ENCODE measurements at regions not wholly inside any gene's neighbourhood (a gene's known extent, or its start where the extent isn't known, plus 50 kb on each side); places are given as distances from the start of the nearest gene placed in this dataset.
"Not testable (repeated sequence)": the region's sequence is repeated elsewhere in the genome, so short reads cannot be mapped to it uniquely, and the experiment has no call there.

DNA sequence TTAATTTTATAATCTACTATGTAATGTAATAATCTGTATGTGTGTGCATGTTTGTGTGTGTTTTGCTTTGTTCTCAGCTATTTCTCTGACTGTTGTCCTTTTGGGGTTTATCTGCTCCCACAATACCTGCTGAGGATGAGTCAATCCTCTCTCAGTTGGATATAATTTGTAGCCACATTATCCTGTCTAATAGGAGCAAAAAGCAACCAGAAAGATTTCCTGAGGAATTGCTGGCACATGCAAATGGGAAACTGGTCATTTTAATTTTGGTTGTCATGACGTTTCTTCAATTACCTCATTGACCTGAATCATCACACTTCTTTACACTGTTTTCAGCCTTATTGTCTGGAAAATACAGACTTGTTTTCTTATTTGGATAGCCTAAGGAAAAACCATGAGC is 488.4 kb downstream of the KLF5 start:
- DNase-seq = no peak

DNA sequence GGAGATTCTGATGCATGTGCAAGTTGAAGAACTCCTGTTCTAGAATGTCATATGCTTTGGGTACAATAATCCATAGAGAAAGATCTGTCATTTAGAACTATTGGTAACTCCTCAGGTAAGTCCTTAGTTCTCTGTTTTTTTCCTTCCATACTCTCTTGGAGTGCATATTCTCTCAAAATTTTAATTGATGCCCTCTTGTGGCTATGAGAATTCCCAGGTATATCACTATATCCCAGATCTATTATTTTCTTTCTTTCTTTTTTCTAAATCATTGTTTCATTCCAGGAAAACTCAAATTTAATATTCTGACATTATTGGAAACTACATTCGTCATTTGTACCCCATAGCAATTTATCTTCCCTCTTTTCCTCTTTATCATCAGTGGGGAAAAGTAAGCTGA is 485.4 kb downstream of the KLF5 start:
- no peak for DNase-seq

DNA sequence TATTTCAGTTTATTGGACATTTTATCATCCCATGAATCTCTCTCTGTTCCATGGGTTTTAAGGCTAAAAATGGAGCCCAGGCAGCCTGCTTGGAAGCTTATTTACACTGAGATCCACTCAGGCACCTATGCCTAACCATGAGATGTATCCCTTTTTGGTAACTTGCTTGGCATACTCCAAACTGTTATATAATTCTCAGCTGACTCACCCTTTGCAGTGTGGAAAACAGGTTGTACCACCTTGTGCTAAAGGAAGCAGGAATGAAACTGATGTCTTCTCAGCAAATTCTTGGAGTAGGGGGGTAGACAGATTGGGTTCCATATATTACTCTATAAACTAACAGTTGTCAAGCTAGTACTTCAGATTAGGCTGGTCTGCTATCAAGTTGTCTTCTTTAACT is 483.6 kb downstream of the KLF5 start:
- no peak for DNase-seq

DNA sequence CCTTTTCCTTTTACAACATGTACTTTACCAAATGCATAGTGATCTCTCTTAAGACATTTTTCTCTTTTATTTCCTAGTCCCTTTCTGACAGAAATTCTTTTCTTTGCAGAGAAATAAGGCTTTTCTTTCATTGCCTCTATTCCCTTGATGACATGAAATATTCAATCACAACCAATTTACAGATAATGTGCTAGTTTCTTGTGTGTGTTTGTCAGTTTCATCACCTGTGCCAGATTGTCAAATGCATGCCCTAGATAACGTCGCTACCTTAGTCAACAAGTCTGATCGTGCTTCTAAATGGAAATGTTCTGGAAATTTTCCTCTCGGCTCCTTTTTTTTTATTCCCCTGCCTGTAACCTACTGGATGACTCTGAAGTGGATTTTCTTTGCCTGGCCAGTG is 478.1 kb downstream of the KLF5 start:
- no peak for DNase-seq

DNA sequence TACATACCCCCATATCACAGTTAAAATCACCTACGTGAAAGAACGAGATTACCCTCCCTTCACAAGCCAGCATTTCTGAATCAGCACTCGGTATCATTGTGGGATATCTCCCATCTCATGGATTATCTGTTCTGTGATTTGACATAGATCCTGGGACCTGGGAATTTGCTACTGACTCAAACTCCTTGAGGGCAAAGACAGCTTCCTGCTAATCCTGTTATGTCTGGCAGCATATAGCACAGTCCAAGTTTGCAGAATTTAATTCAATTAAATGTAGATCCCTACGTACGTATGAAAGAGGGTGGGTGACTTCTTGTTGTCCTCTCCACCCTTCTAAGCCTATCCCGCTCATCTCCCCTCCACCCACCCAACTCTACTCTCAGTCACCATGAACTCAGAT is 476.5 kb downstream of the KLF5 start:
- DNase-seq = no peak

DNA sequence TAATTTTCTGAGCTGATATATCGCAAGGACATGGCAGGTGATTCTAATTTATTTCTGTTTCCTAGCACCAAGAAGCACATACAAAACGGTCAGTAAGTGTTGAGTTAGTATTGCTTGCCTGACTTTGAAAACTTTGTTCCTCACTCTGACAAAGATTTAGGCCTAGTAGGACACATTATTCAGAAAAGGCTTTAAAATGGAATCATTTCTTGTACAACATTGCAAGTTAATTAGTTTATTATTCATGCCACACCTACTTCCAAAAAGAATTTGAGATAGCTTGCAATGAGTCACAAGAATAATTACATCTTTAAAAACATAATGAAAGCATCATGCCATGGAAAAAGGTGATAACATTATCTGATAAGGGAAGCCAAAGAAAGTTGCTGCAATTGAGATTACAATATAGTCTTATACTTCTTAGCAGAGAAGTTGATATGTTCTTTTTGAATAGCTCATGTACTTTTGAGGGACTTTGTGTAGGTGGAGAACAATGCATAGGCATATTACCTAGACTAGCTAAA is 474.2 kb downstream of the KLF5 start:
- DNase-seq = no peak

DNA sequence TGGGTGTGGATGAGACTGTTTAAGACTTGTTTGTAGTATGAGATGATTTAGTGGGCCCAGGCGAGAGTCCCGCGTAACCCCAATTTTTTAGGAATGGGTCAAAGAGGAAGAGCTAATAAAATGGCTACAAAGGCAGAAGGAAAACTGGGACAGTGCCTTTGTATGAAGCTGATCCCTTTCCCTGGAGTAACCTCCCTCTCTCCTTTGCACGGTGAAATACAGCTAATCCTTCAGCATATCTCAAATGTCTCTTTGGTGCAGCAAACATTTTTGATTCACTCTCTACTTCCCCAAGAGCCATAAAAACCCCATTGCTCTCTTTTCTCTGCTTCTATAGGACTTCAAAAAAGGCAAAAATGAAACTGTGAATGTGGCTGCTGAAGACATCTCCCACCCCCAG is 473.8 kb downstream of the KLF5 start:
- no peak for DNase-seq

DNA sequence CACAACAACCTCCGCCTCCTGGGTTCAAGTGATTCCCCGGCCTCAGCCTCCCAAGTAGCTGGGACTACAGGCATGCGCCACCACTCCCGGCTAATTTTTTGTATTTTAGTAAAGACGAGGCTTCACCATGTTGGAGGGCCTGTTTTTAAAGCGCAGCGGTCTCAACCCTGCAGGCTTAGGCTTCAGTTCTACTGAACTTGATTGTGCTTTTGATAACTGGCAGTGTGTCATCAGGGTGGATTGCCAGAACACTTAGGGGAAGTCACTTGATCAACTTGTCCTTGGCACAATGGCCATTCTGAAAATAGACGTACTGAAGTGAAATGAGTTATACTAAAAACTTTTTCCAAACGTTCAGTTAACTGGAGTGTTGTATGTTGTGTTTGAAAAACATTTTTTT is 472.2 kb downstream of the KLF5 start:
- DNase-seq = no peak

DNA sequence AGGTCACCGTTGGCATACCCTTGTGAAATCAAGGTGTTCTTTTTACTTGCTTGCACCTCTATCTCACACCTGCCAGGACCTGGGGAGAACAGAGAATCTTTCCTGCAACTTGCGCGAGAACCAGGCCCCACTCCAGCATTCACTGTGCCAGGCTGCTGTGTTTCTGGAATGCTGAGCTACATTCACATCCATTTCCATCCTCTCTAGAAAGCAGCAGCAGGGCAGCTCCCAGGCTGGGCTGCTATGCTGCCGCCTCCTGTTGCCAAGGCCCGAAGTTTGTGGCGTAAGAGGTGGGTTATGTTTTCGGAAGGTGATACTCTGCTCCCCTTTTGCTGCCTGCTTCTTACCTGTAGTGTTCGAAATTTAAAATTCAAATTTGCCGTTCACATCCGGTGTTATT is 464.1 kb downstream of the KLF5 start:
- no peak for DNase-seq

DNA sequence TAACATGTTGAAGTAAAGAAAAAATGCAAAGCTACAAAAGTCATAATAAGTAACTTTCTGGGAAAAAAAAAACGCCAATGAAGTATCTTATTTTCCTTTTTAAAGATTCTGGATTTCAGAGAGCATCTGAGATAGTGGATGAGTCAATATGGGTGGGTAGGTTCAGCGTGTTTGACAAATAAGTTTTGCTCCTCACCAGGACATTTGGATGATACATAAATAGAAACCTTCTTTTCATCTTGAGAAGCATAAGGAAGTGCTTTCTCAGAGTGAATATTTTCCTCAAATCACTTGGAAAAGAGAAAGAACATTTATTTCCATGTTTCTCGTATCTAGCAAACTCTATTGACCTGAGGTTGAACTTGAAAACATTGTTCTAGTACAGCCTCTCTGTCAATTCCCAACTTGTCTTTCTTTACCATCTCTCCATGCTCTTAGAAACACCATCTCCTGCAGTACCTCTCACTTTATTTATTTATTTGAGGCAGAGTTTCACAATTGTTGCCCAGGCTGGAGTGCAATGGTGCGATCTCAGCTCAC is 463.2 kb downstream of the KLF5 start:
- DNase-seq = no peak

DNA sequence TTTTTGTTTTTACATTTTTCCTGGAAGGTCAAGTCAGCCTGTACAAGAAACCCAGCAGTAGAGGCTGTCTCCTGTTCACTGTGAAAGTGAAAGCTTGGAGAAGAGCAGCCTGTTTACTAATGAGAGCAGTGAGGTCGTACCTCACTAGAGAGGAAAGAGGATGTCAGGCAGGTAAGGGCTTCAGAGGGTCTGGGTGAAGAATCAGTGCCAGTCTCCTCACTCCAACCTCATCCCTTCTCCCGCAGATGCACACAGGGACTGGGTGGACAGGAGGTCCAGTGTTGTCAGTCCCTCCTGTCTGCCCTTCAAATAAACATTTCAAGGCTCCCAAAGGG is 462.5 kb downstream of the KLF5 start:
- no peak for DNase-seq

DNA sequence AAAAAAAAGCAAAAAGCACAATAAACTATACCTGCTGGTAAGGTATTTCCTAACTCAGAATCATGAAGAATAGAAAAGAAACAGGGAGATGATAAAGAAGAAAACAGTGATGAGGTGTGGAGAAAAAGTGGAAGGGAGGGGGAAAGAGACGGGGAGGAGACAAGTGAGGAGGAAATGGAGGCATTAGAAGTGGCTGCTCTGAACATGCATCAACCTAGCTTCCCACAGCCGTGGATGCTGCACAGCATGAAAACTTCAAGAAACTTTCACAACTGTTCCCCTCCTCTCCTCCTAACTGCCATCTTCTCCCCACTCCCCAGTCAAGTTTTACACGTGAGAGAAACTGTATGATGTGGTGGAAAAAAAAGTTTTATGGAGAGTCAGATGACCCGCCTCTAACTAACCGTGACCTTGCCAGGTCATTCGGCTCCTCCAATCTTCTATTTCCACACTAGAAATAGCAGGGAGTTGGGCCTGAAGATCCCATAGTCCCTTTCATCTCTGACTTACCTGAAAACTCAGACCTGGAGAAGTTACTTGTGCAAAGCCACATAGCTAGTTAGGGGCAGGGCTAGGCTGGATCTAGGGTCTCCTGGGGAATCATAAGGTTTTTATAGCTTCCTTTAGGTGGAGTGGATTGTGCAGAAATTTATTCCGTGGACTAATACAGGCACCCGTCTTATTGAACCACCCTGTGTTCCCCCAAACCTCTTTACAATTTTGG is 461.9 kb downstream of the KLF5 start:
- no peak for DNase-seq

DNA sequence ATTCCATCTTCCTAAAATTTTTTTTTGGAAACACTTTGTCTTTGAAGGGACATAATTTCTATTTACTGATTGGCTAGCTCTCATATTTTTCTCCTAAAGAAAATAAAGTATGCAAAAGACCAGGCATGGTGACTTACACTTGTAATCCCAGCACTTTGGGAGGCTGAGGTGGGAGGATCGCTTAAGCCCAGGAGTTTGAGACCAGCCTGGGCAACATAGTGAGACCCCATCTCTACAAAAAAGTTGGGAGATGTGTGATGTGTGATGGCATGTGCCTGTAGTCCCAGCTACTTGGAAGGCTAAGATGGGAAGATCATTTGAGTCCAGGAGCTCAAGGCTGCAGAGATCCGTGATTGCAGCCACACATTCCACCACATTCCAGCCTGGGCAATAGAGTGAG is 461.3 kb downstream of the KLF5 start:
- DNase-seq = not testable (repeated sequence)

DNA sequence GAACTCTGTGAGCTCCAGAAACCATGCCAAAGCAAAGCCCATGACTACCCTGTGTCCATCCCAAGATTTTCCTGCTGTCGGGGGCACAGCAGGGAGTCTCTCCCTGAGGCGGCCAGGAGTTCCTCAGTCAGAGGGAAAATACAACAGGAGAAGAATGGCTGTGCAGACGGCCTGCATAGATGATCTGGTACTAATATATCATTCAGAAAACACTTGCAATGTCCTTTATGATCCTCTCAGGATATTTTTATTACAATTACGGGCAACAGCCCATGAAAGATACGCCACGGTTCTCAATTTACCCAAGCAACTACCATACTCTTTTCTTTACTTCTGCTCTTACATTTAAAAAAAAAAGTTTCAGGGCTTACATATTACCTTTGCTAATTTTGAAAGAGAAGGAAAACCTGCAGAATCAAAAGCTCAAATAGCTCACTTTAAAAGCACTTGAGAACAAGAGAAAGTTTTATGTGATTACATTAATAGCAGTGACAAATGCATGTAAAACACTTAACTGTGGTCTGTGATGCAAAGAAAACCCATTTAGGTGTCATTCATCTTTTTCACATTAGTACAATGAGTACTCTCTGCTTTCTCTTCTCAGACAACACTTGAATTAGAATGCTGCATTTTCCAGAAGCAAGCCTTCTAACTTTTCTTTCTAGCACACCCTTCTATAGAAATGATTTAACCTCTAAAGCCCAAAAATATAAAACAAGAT is 460.8 kb downstream of the KLF5 start:
- no peak for DNase-seq

DNA sequence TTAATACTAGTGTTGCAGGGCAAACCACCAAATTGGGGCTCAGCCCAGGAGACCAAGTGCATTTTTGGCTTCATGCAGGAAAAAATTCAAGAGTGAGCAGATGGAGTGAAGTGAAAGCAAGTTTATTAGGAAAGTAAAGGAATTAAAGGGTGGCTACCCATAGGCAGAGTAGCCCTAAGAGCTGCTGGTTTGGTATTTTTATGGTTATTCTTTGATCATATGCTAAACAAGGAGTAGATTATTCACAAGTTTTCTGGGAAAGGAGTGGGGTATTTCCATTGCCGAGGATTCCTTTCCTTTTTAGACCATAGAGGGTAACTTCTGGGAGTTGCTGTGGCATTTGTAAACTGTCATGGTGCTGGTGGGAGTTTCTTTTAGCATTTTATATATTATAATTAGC is 459.0 kb downstream of the KLF5 start:
- DNase-seq = no peak

DNA sequence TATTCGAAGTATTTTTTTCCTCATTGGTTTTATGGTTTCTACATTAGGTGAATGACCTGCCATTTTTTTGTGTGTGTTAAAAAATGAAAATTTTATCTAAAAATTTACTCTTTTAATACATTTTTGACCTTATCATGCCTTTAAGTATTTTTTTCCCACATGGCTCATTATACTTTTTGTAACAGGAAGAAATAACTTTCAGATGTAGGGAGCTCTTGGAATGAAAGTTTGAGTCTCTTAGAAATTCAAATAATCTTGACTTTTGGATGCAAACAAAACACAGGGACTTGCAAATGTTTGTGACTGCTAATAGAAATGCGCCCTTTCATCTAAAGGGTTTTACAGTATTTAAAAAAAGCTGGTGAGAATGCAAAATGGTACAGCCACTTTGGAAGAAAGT is 457.9 kb downstream of the KLF5 start:
- no peak for DNase-seq

DNA sequence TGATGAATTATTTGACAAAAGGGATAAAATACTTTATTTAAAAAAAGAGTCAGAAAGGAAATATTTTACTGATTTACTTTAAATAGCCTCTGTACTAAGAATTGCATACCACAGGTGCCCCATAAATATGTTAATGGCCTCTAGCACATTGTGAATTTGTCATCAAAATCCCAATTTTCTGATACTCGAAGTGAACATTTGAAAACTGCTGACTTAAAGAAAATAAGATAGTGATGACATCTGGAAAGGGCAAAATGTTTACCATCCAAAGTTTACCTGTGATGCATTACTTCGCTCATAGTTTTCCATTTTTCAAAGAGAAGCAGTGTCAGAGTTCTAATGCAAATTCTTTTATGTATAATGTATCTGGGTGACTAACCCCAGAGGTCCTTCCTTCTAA is 455.4 kb downstream of the KLF5 start:
- DNase-seq = no peak

DNA sequence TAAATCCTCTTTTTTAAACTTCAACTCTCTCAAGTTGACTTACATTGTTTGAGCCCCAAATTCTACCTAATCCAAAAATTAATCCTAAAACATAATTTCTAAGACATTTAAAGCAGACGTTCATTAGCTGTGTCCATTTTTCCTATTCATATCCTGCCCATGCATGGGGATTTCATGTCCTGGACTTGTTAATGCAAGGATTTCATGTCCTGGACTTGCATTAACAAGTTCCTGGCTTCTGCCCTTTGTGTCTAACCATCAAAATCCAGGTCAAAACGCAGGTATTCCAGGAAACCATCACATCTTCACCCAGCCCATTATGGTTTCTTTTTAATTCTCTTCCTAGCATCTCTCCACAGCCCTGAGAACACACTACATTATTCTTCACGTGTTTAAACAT is 454.9 kb downstream of the KLF5 start:
- no peak for DNase-seq

DNA sequence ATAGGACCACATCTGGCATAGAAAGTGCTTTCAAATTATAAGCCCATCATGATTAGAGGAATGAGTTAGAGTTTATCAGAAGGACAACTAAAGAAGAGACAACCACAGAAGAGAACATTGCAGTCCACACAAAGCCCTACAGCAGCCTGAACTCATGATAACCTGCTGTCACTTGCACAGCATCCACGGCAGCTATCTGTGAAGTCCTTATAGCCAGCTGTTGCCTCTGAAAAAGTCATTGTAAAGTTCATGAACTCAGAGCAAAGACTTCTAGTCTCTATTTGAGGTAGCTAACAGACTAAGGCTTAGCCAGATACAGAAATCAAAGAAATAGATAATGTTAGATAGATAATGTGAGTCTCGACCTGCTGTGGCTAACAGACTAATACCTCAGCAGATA is 450.0 kb downstream of the KLF5 start:
- DNase-seq = no peak

DNA sequence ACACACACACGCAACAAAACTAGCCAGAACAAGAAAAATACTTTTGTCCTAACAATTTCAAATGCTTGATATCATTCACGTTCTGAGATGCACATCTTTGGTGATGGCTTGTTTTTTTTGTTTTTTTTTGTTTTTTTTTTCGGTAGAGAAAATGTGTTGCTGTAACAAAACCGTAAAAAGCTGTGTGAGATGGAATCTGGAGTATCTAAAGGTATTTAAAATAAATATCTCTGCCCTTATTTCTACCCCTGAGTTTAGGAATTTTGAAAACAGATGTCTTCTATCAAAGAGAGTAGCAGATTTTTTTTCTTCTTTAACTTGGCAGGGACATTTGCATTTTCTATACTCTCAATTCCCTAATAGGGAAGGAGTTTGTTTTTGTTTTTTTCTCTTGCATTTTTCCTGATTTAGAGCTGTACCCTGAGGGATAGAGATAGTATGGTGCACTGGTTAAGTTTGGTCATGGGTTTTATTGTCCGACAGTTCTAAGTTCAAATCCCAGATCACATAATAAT is 446.6 kb downstream of the KLF5 start:
- DNase-seq = no peak

DNA sequence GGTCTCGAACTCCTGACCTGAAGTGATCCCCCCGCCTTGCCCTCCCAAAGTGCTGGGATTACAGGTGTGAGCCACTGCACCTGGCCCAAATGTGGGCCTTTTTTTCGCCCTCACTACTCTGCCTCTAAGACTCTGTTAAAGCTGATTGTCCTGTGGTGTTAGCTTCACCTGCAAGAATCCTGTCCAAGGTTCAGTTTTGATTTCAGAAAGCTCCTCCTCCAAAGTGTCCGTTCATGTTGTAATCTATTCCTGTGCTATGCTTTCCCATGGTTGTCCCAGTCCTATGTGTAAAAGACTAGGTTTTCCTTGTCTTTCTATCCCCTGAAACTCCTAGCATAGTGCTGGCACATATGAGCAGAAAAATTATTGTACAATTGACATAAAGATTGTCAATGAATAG is 440.9 kb downstream of the KLF5 start:
- no peak for DNase-seq

DNA sequence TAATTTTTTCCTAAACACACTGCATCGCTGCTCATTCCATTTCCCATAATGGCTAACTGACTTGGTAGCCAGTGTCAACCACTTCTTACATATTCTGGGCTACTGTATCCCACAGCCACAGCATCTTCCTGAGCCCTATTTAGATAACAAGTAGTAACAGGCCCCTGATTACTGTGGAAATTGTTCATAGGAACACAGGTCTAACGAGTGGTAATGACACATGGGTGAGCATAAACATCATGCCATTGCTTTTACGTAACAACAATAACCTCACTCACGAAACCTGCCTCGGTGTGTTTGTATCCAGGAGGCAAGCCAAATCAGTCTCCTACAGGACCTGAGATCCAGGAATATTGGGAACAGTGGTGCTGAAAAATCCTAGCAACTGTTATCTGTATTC is 438.6 kb downstream of the KLF5 start:
- no peak for DNase-seq

DNA sequence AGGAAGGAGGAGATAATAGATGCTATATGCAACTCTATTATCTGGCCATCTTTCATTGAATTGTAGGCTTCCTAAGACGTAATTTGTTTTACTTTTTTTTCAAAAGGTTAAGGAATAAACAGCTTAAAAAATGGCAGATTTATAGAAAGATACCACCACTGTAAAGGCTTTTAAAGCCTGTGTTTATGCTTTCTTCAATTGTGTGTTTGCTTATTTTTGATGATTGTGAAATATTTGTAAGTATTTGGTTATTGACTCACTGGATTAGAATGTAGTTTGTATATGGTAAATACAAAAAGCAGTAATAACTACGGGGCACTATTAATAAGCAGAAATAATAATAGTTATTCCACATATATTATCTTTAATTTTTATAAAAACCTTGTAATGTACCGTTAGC is 437.9 kb downstream of the KLF5 start:
- DNase-seq = no peak

DNA sequence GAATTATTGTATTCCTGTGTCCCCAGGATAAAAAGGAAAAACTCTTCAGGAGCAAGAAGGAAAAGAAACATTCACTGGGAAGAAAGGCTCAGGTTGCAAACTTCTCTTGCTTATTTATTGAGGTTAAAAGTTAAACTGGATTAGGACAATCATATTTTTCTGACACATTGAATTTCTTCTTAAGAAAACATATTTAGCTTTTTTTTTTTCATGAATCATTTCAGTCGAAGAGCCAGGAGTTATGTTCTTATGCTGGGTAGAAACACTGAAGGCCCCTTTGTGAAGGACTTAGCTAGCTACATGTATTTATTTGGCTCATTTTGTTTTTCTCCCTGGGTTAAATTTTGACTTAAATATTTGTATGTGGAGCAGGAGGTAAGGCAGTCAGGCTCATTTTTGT is 434.0 kb downstream of the KLF5 start:
- DNase-seq = no peak

Measured in NCI-H2081 treated with DMSO at 0.1 percent for 48 hours (cell line).